H1 (cell line): ENCODE measurements at regions not wholly inside any gene's neighbourhood (a gene's known extent, or its start where the extent isn't known, plus 50 kb on each side); places are given as distances from the start of the nearest gene placed in this dataset.

ENCODE experiments used
- ASH2L ChIP-seq: fragments of 200-600, 300-600 bp; sonication (generic); IDR thresholded peaks from one replicate; pipeline ENCODE4 v1.7.1; 2017; ENCODE audit warnings: low read length
- CREB1 ChIP-seq: IDR thresholded peaks from 2 replicates; pipeline ENCODE4 v1.6.1; 2012; ENCODE audit warnings: inconsistent platforms
- CTBP2 ChIP-seq: IDR thresholded peaks from 2 replicates; pipeline ENCODE4 v1.7.0; 2011; ENCODE audit warnings: borderline replicate concordance, mild to moderate bottlenecking, moderate library complexity, mixed read lengths, low read length; ENCODE audit not compliant: insufficient read depth, insufficient read length
- CTCF ChIP-seq, 3 experiments: IDR thresholded peaks; 1 replicate in 2 of 3; 2 replicates in 1 of 3; pipeline versions ENCODE4 v1.5.1 to v1.6.1; 2011; ENCODE audit warnings: low read length in 3 of 3, mild to moderate bottlenecking in 3 of 3, inconsistent platforms in 2 of 3, low read depth in 1 of 3, moderate library complexity in 1 of 3; ENCODE audit not compliant: insufficient read depth in 1 of 3; ENCODE audit errors: control extremely low read depth in 1 of 3
- EGR1 ChIP-seq: IDR thresholded peaks from 2 replicates; pipeline ENCODE4 v1.6.1; 2011; ENCODE audit warnings: low read depth, low read length, borderline replicate concordance
- GABPA ChIP-seq: IDR thresholded peaks from 2 replicates; pipeline ENCODE4 v1.6.1; 2011; ENCODE audit warnings: mild to moderate bottlenecking, low read length, moderate library complexity, borderline replicate concordance; ENCODE audit not compliant: insufficient read depth
- GTF2F1 ChIP-seq: IDR thresholded peaks from 2 replicates; pipeline ENCODE4 v1.6.1; 2012; ENCODE audit warnings: low read depth, low read length, improper control_type of control experiment, borderline replicate concordance
- HDAC2 ChIP-seq, 2 experiments: fragments of 300-600 bp in 1 of 2; sonication (generic) in 1 of 2; IDR thresholded peaks; 2 replicates each; pipeline ENCODE4 v1.6.1; 2011 to 2012; ENCODE audit warnings: low read depth in 2 of 2, low read length in 2 of 2, mild to moderate bottlenecking in 2 of 2, moderate library complexity in 2 of 2, borderline replicate concordance in 1 of 2, inconsistent platforms in 1 of 2
- KDM4A ChIP-seq: IDR thresholded peaks from one replicate; pipeline ENCODE4 v1.7.1; 2012; ENCODE audit warnings: low read depth, mild to moderate bottlenecking, moderate library complexity, low read length, inconsistent platforms; ENCODE audit not compliant: severe bottlenecking
- MAX ChIP-seq: IDR thresholded peaks from 2 replicates; pipeline ENCODE4 v1.6.1; 2012; ENCODE audit warnings: inconsistent platforms
- POLR2AphosphoS5 ChIP-seq: IDR thresholded peaks from 2 replicates; pipeline ENCODE4 v1.6.1; 2011; ENCODE audit warnings: low read depth, low read length
- RAD21 ChIP-seq, 2 experiments: IDR thresholded peaks in 1 of 2; conservative IDR thresholded peaks in 1 of 2; 2 replicates each; pipeline ENCODE4 v1.6.1; 2011; ENCODE audit warnings: low read depth in 2 of 2, low read length in 2 of 2, improper control_type of control experiment in 1 of 2, inconsistent platforms in 1 of 2, mild to moderate bottlenecking in 1 of 2, moderate library complexity in 1 of 2
- RBBP5 ChIP-seq: IDR thresholded peaks from 2 replicates; pipeline ENCODE4 v1.7.1; 2012; ENCODE audit warnings: low read depth, mild to moderate bottlenecking, inconsistent platforms, low read length, moderate library complexity, borderline replicate concordance
- SAP30 ChIP-seq: fragments of 300-600 bp; sonication (generic); IDR thresholded peaks from 2 replicates; pipeline ENCODE4 v1.7.1; 2012; ENCODE audit warnings: low read length, moderate library complexity, mild to moderate bottlenecking, inconsistent platforms; ENCODE audit not compliant: insufficient read depth, insufficient replicate concordance
- SIN3A ChIP-seq, 2 experiments: IDR thresholded peaks in 1 of 2; conservative IDR thresholded peaks in 1 of 2; 2 replicates each; pipeline ENCODE4 v1.6.1; 2011 to 2012; ENCODE audit warnings: low read length in 2 of 2, improper control_type of control experiment in 1 of 2, low read depth in 1 of 2, mild to moderate bottlenecking in 1 of 2
- SIRT6 ChIP-seq: IDR thresholded peaks from one replicate; pipeline ENCODE4 v1.7.1; 2012; ENCODE audit warnings: low read length, inconsistent platforms
- SP1 ChIP-seq: IDR thresholded peaks from 2 replicates; pipeline ENCODE4 v1.6.1; 2011; ENCODE audit warnings: low read depth, low read length
- SP4 ChIP-seq: IDR thresholded peaks from 2 replicates; pipeline ENCODE4 v1.6.1; 2012; ENCODE audit warnings: low read length, inconsistent platforms
- TAF1 ChIP-seq: IDR thresholded peaks from 2 replicates; pipeline ENCODE4 v1.6.1; 2011; ENCODE audit warnings: mild to moderate bottlenecking, low read depth, low read length
- TCF12 ChIP-seq: IDR thresholded peaks from 2 replicates; pipeline ENCODE4 v1.6.1; 2011; ENCODE audit warnings: low read depth, mild to moderate bottlenecking, low read length

GRCh38 chr6:56843476-56844349 lies 111.2 kb upstream of the BEND6 start (continued):
- TF ChIP-seq TCF12 (peak; percentile 39; the same call in 1 of the 2 replicates), MAX (peak; percentile 13), GABPA (no peak), RBBP5 (peak; percentile 77), GTF2F1 (no peak), KDM4A (peak; percentile 76), HDAC2 (IDR thresholded peaks at IDR 0.05; ENCODE audit: borderline replicate concordance in 1 of 2, low read depth in 2 of 2, low read length in 2 of 2) (peak; percentile 87 to 96), SAP30 (peak; percentile 88), SP4 (no peak), CTBP2 (peak; percentile 85), CTCF (IDR thresholded peaks at IDR 0.05; ENCODE audit: control extremely low read depth in 1 of 3, insufficient read depth in 1 of 3, low read depth in 1 of 3, low read length in 3 of 3) (peak; percentile 66 to 73 (median 70)), RAD21 (IDR thresholded peaks at IDR 0.05 in 1 of 2, conservative IDR thresholded peaks at IDR 0.05 in 1 of 2; ENCODE audit: low read depth in 2 of 2, low read length in 2 of 2) (peak; percentile 63 to 68), SIRT6 (no peak), SIN3A (conservative IDR thresholded peaks at IDR 0.05 in 1 of 2, IDR thresholded peaks at IDR 0.05 in 1 of 2; ENCODE audit: low read depth in 1 of 2, low read length in 2 of 2) (0 out of 4 replicates have a peak, but pooled peaks have one; percentile 49 to 70), ASH2L (peak; percentile 90), CREB1 (peak; percentile 52; the same call in 1 of the 2 replicates), POLR2AphosphoS5 (peak; percentile 68), SP1 (peak; percentile 53; the same call in 1 of the 2 replicates), EGR1 (peak; percentile 13; the same call in 1 of the 2 replicates), TAF1 (peak; percentile 80)
